ENCODE measurements at regions not wholly inside any gene's neighbourhood (a gene's known extent, or its start where the extent isn't known, plus 50 kb on each side); places are given as distances from the start of the nearest gene placed in this dataset.
"Not testable (repeated sequence)": the region's sequence is repeated elsewhere in the genome, so short reads cannot be mapped to it uniquely, and the experiment has no call there.

DNA sequence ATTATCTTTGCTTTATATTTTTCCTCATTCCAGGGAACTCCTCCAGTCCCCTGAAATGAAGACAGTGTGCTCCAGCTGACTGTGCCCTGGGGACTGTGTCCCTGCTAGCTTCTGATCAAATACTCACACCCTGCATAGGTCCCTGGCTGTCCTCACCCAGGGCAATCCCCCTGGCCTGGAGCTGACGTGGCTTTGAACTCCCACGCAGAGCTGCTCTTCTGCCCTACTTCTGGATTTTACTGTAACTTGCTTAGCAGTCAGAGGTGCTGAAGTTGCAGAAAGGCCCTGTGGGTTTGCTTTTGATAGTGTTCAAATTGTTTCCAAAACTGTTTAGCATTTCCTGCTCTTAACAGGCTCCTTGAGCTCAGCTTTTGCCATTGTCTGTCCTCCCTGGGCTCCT is 186.5 kb downstream of the FASLG start:
- Histone ChIP-seq H3K4me3 (ENCODE audit: low read depth, low read length) (no peak overlapping the region), H3K36me3 (ENCODE audit: insufficient read depth) (no peaks in the 10 kb centered on the region), H3K27ac (ENCODE audit: low read depth) (no peak overlapping the region), H3K4me1 (ENCODE audit: insufficient read depth) (no peaks in the 10 kb centered on the region)
- no peak for DNase-seq (ENCODE audit: extremely low spot score)
- 62% methylated on average over 2 of the region's 2 CpGs for WGBS

DNA sequence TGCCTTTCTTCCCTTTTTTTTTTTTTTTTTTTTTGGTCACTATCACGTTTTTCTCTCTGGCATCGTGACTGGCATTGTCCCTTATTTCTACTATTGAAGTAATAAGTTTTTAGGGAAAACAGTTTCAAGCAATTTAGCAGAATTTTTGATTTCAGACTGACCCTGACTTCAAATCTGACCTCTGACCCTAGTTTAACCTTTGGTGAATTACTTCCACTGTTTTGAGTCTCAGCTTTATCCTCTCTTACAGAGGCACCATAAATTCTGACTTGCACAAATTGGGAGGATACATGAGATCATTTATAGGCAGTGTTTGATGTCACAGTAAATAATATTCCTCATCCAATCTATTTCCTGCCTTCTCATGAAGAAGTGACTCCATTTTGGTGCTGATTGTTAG is 187.0 kb downstream of the FASLG start:
- H3K27ac ChIP-seq (ENCODE audit: low read depth) = no peak overlapping the region
- H3K36me3 ChIP-seq (ENCODE audit: insufficient read depth) = no peaks in the 10 kb centered on the region
- 86% methylated on average over 2 of the region's 2 CpGs for WGBS

DNA sequence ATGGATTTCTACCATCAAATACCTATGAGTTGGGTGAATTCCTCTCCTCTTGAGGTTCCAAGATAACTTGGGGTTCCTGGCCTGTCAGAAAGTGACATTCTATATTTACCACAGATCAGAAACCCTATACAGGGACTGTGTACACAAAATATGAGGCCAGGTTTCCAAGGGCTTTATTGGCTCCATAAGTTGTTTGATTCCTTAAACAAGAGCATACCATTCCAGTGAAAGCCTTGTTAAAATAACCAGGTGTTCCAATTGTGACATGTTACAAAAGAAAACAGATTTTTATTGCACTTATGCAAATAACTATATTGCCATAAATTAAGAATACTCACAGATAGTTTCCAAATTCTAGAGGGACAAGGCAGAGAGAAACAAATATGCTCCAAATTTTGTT is 188.9 kb downstream of the FASLG start:
- not testable (repeated sequence) for H3K4me1 ChIP-seq (ENCODE audit: insufficient read depth); DNase-seq (ENCODE audit: extremely low spot score); H3K27ac ChIP-seq (ENCODE audit: low read depth); H3K4me3 ChIP-seq (ENCODE audit: low read depth, low read length); H3K36me3 ChIP-seq (ENCODE audit: insufficient read depth)

More for the DNA sequence above, 187.0 kb downstream of the FASLG start:
- DNase-seq (ENCODE audit: extremely low spot score) = no peak
- Histone ChIP-seq H3K4me1 (ENCODE audit: insufficient read depth) (no peaks in the 10 kb centered on the region), H3K4me3 (ENCODE audit: low read depth, low read length) (no peak overlapping the region)

DNA sequence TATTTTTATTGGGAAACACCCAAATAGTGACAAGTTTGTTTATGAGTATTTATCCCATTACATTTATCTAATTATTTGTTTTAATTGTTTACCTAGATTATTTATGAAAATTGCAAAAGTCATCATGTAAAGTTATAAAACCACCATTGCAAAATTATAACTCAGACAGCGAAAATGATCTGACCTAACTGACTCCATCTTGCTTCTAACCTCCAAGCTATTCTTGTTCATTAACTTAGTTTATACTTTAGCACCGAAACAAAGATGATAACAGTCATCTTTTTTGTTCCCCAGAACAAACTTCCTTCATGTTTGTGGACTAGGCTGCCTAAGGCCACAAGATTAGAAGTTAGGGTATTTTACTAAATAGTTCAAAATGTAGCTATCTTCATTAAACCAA is 190.8 kb downstream of the FASLG start:
- no peak for DNase-seq (ENCODE audit: extremely low spot score)
- Histone ChIP-seq H3K4me1 (ENCODE audit: insufficient read depth) (no peaks in the 10 kb centered on the region), H3K27ac (ENCODE audit: low read depth) (no peak overlapping the region), H3K36me3 (ENCODE audit: insufficient read depth) (no peaks in the 10 kb centered on the region), H3K4me3 (ENCODE audit: low read depth, low read length) (no peak overlapping the region)
- 95% methylated on average over 2 of the region's 2 CpGs for WGBS

DNA sequence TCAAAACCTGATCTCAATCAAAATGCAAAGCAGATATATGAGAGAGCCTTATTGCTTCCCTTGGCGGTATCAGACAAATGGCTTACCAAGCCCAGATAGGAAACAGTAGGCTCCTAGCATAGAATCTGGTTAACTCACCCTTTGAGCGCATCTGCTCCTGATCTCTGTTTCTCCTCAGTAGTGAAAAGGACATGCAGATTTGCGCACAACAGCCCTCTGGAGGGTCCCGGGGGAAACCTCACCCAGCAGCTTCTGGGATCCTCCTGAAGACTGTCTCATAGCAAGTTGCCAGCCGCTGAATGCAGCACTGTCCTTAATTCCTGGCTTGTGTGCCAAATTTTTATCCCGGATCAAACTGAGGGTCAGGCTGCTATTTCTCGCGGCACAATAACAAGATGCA is 192.2 kb downstream of the FASLG start:
- WGBS = 32% methylated on average over 8 of the region's 8 CpGs
- DNase-seq (ENCODE audit: extremely low spot score) = no peak
- H3K4me3 ChIP-seq (ENCODE audit: low read depth, low read length) = no peak overlapping the region
- H3K27ac ChIP-seq (ENCODE audit: low read depth) = no peak overlapping the region
- no peaks in the 10 kb centered on the region for H3K4me1 ChIP-seq (ENCODE audit: insufficient read depth)
- no peaks in the 10 kb centered on the region for H3K36me3 ChIP-seq (ENCODE audit: insufficient read depth)

DNA sequence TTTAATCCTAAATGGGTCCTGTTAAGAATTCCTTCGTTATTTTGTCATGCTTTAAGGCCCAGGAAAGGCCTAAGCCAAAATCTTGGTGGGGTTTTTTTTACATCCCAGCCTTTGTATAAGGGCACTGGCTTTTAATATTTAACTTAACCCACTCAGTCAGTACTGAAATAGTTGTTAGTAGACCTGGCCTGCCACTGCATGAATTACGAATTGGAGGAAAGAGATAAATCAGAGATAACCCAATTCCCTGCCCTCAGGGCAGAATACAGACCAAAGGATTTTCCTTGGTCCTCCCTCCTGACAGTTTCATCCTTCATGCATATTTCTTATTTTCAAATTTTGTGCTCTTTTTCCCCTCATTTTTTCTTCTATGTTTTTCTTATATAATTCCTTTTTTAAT is 193.0 kb downstream of the FASLG start:
- Histone ChIP-seq H3K4me1 (ENCODE audit: insufficient read depth) (no peaks in the 10 kb centered on the region), H3K4me3 (ENCODE audit: low read depth, low read length) (no peak overlapping the region), H3K36me3 (ENCODE audit: insufficient read depth) (no peaks in the 10 kb centered on the region), H3K27ac (ENCODE audit: low read depth) (no peak overlapping the region)
- 34% methylated on average over 2 of the region's 2 CpGs for WGBS
- no peak for DNase-seq (ENCODE audit: extremely low spot score)

DNA sequence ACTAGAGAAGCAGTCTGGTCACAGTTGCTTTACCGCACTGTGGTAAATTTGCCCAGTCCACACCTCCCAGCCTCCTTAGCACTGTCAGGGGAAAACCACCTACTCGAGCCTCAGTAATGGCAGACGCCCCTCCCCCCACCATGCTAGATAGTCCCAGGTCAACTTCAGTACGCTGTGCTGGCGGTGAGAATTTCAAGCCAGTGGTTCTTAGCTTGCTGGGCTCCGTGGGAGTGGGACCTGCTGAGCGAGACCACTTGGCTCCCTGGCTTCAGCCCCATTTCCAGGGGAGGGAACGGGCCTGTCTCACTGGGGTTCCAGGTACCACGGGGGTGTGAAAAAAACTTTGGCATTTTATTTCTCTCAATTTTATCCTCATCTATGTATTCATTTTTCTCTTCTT is 194.8 kb downstream of the TNFSF18 start:
- not testable (repeated sequence) for H3K36me3 ChIP-seq (ENCODE audit: insufficient read depth); DNase-seq (ENCODE audit: extremely low spot score); H3K27ac ChIP-seq (ENCODE audit: low read depth); H3K4me1 ChIP-seq (ENCODE audit: insufficient read depth); H3K4me3 ChIP-seq (ENCODE audit: low read depth, low read length)
- 83% methylated on average over 9 of the region's 9 CpGs for WGBS

DNA sequence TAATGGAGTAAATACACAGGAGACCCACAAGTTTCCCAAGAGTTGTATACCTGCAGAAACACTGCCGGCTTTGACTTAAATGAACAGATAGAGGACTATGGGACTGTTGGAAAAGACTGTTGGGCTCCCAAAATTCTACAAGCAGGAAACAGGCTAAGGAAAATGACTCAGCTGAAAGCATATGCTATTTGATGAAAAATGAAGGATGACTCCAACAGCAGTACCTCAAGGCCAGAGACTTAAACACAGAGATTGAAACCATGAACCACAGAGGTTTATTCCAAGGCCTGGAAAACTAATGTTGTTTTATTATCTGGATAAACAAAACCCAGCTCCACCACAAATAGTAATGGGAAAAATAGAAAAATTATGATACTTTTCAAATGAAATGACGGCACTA is 187.7 kb downstream of the TNFSF18 start:
- 96% methylated on average over 2 of the region's 2 CpGs for WGBS
- no peaks in the 10 kb centered on the region for H3K4me1 ChIP-seq (ENCODE audit: insufficient read depth)
- H3K27ac ChIP-seq (ENCODE audit: low read depth) = no peak overlapping the region
- H3K36me3 ChIP-seq (ENCODE audit: insufficient read depth) = no peaks in the 10 kb centered on the region
- no peak overlapping the region for H3K4me3 ChIP-seq (ENCODE audit: low read depth, low read length)
- no peak for DNase-seq (ENCODE audit: extremely low spot score)

DNA sequence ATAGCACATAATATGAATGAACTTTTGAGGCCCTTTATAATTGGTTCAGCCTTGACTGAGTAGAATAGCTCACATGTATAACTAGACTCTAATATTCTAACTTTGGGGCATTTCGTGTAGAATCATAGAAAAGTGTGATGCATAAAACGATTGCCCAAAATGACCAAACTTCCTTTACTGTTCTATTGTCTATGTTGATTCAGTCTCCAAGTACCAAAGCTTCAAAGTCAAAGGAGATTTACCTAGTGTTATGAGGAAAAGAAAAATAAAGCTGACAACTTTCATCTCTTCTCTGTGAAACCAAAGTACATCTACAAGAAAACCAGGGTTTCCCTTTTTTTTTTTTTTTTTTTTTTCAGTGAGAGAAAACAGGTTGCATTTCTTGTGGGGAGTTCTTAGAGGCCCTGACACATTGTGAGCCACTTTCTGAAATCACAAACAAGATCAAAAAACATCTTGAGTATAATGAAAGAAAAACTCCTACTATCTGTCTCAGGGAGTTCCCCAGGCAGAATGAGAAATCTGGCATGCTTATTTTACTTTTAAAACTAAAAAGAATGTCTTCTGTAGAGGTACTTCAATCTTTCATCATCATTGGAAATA is 183.4 kb downstream of the TNFSF18 start:
- H3K27ac ChIP-seq (ENCODE audit: low read depth) = no peak overlapping the region
- H3K4me1 ChIP-seq (ENCODE audit: insufficient read depth) = no peaks in the 10 kb centered on the region
- DNase-seq (ENCODE audit: extremely low spot score) = no peak
- no peak overlapping the region for H3K4me3 ChIP-seq (ENCODE audit: low read depth, low read length)
- WGBS = 85% methylated on average over 2 of the region's 2 CpGs
- no peaks in the 10 kb centered on the region for H3K36me3 ChIP-seq (ENCODE audit: insufficient read depth)

DNA sequence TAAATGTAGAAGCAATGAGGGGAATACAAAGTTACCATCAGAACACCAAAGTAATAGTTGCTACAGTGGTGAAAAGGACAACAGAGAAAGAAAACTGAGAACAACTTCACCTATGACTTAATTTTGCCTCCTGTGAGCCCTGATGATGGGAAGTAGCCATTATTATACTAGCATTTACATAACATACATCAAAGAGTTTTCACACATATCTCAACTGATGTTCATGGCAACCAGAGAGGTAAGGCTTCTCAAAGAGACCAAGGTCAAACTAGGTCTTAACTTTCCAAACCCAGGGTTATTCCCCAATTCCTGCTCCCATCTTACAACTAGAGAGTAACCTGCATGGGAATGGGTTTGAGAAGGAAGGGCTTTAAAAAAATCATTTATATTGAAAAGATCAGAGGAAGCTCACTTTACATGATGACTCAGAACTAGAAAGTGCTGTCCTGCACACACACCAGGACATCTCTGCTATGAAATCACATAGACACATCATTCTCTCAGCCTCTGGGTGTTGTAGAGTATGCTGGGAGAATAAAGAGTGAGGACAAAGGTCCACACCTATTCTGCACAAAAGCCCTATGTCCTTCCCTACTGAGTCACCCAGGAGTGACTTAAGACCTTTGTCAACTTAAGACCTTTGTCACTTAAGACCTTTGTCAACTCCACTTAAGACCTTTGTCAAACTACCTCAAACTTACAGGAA is 179.7 kb downstream of the TNFSF18 start:
- H3K4me3 ChIP-seq (ENCODE audit: low read depth, low read length) = no peak overlapping the region
- no peak for DNase-seq (ENCODE audit: extremely low spot score)
- H3K4me1 ChIP-seq (ENCODE audit: insufficient read depth) = no peaks in the 10 kb centered on the region
- H3K36me3 ChIP-seq (ENCODE audit: insufficient read depth) = no peaks in the 10 kb centered on the region
- H3K27ac ChIP-seq (ENCODE audit: low read depth) = no peak overlapping the region

DNA sequence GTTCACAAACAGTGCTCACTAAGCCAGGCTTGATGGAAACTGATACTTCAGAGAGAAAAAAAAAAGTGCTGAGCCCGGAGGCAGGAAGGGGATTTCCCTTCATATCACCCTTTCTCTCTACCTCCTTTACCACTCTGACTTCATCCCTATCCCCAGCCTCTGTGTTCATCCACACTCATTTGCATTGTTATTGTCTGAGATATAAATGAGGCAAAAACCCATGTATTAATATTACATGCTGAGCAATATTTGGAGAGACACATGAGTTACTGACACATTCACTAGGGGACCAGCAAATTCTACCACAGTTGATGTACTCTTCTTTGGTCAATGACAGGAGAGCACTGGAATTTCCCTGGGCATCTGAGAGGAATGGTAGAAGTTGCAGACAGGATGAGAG is 175.8 kb downstream of the TNFSF18 start:
- WGBS = 38% methylated on average over 1 of the region's 1 CpG
- DNase-seq (ENCODE audit: extremely low spot score) = no peak
- Histone ChIP-seq H3K4me3 (ENCODE audit: low read depth, low read length) (no peak overlapping the region), H3K4me1 (ENCODE audit: insufficient read depth) (no peaks in the 10 kb centered on the region), H3K36me3 (ENCODE audit: insufficient read depth) (no peaks in the 10 kb centered on the region), H3K27ac (ENCODE audit: low read depth) (no peak overlapping the region)

DNA sequence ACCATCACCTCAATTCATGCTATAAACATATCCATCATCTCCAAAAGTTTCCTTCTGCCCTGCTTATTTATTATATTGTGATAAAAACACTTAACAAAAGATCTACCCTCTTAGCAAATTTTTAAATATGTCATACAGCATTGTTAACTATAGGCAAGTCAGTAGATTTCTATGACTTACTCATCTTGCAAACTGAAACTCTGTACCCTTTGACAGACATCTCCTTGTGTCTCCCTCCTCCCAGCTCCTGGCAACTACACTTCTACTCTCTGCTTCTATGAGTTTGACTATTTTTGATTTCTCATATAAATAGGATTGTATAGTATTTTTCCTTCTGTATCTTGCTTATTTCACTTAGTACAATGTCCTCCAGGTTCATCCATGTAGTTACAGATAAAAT is 174.8 kb downstream of the TNFSF18 start:
- no peak overlapping the region for H3K27ac ChIP-seq (ENCODE audit: low read depth)
- H3K4me3 ChIP-seq (ENCODE audit: low read depth, low read length) = no peak overlapping the region
- no peak for DNase-seq (ENCODE audit: extremely low spot score)

DNA sequence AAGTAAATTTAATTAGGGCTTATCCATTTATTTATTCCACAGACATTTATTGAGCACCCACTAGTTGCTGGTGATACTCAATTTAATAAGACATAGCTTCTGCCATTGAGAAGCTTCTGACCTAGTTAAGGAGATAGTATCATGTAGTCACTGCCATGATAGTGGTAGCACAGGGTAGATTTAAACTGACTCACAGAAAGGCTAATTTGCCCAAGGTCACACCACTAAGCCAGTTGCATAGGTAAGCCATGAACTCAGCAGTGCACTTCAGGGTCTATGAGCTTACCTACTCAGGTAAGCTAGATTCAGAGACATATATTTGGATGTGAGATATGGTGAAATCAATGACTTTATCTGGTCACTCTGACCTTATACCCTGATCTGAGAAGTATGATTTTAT is 168.4 kb downstream of the TNFSF18 start:
- Histone ChIP-seq H3K36me3 (ENCODE audit: insufficient read depth) (no peaks in the 10 kb centered on the region), H3K4me3 (ENCODE audit: low read depth, low read length) (no peak overlapping the region)
- DNase-seq (ENCODE audit: extremely low spot score) = no peak

More for the DNA sequence above, 174.8 kb downstream of the TNFSF18 start:
- Histone ChIP-seq H3K4me1 (ENCODE audit: insufficient read depth) (no peaks in the 10 kb centered on the region), H3K36me3 (ENCODE audit: insufficient read depth) (no peaks in the 10 kb centered on the region)

DNA sequence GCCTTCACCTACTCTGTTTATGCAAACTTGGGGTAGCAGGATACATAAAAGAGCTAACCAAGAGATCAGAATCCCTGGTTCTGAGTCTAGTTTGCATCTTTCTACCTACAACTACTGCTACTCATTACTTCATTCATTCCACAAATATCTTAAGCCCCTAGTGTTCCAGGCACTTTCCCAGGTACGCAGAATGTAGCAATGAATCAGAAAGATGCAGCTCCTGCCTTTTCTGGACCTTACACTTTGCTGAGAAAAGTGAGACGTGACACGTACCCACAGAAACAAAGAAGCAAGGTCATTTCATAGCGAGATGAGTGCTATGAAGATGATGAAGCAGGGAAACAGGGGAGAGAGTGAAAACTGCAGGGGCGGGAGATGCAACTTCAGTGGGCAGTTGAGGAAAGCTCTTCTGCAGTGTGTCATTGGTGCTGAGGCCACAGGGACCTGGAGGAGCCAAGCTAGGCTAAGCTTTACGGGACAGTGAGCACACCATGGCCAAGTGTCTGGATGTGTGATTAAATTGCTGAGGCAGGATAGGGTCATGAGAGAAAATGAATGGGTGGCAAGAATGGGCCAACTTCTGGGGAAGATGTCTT is 167.9 kb downstream of the TNFSF18 start:
- Histone ChIP-seq H3K4me3 (ENCODE audit: low read depth, low read length) (no peak overlapping the region), H3K4me1 (ENCODE audit: insufficient read depth) (no peaks in the 10 kb centered on the region), H3K36me3 (ENCODE audit: insufficient read depth) (no peaks in the 10 kb centered on the region), H3K27ac (ENCODE audit: low read depth) (no peak overlapping the region)
- 95% methylated on average over 6 of the region's 6 CpGs for WGBS
- no peak for DNase-seq (ENCODE audit: extremely low spot score)

More for the DNA sequence above, 168.4 kb downstream of the TNFSF18 start:
- Histone ChIP-seq H3K4me1 (ENCODE audit: insufficient read depth) (no peaks in the 10 kb centered on the region), H3K27ac (ENCODE audit: low read depth) (no peak overlapping the region)

All from urinary bladder (tissue), 3 donors.